NB4 (cell line): ENCODE measurements at regions not wholly inside any gene's neighbourhood (a gene's known extent, or its start where the extent isn't known, plus 50 kb on each side); places are given as distances from the start of the nearest gene placed in this dataset.

ENCODE experiments used
- MYC ChIP-seq: IDR thresholded peaks from 2 replicates; pipeline ENCODE4 v1.6.1; 2011; ENCODE audit warnings: low read depth, low read length
- POLR2A ChIP-seq: IDR thresholded peaks from 2 replicates; pipeline ENCODE4 v1.6.1; 2011; ENCODE audit warnings: mild to moderate bottlenecking; ENCODE audit not compliant: insufficient read length; ENCODE audit errors: extremely low read depth
- TF ChIP-seq, protein P1 (sequence below): IDR thresholded peaks from one replicate; pipeline ENCODE4 v1.5.1; 2012; ENCODE audit warnings: low read depth, low read length
- TF ChIP-seq, protein P2 (sequence below): IDR thresholded peaks from 2 replicates; pipeline ENCODE4 v1.6.1; 2011; ENCODE audit warnings: low read depth, low read length

DNA sequence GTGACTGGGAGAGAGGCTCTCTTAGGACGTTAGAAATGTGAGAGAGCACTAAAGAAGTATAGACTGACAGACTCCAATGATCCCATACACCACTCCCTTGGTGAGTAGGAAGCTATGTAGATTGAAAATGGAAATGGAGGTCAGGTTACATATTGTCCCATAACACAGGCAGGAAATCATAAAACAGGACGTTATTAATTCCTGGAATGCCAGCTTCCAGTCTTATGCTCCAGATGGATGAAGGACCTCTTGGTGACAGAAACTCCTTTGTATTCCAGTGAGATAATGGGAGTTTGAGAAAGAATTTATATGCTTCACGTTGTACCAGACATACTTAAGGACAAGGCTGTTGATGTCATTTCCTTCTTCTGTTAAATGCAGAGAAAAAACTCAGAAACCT is 338.2 kb upstream of the ITGA1 start:
- TF ChIP-seq, protein P1, sequence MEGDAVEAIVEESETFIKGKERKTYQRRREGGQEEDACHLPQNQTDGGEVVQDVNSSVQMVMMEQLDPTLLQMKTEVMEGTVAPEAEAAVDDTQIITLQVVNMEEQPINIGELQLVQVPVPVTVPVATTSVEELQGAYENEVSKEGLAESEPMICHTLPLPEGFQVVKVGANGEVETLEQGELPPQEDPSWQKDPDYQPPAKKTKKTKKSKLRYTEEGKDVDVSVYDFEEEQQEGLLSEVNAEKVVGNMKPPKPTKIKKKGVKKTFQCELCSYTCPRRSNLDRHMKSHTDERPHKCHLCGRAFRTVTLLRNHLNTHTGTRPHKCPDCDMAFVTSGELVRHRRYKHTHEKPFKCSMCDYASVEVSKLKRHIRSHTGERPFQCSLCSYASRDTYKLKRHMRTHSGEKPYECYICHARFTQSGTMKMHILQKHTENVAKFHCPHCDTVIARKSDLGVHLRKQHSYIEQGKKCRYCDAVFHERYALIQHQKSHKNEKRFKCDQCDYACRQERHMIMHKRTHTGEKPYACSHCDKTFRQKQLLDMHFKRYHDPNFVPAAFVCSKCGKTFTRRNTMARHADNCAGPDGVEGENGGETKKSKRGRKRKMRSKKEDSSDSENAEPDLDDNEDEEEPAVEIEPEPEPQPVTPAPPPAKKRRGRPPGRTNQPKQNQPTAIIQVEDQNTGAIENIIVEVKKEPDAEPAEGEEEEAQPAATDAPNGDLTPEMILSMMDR: no peak
- no peak for TF ChIP-seq POLR2A
- TF ChIP-seq MYC: no peak
- TF ChIP-seq, protein P2, sequence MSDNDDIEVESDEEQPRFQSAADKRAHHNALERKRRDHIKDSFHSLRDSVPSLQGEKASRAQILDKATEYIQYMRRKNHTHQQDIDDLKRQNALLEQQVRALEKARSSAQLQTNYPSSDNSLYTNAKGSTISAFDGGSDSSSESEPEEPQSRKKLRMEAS: no peak
